ENCODE measurements at regions not wholly inside any gene's neighbourhood (a gene's known extent, or its start where the extent isn't known, plus 50 kb on each side); places are given as distances from the start of the nearest gene placed in this dataset.

GRCh38 chr12:84764001-84764400, 148.6 kb downstream of the SLC6A15 start:
- no peak for TF ChIP-seq SREBF2 (IDR thresholded peaks at IDR 0.05)
- no peak for TF ChIP-seq RCOR1 (IDR thresholded peaks at IDR 0.05; ENCODE audit: low read depth, low read length)
- TF ChIP-seq, protein P1, sequence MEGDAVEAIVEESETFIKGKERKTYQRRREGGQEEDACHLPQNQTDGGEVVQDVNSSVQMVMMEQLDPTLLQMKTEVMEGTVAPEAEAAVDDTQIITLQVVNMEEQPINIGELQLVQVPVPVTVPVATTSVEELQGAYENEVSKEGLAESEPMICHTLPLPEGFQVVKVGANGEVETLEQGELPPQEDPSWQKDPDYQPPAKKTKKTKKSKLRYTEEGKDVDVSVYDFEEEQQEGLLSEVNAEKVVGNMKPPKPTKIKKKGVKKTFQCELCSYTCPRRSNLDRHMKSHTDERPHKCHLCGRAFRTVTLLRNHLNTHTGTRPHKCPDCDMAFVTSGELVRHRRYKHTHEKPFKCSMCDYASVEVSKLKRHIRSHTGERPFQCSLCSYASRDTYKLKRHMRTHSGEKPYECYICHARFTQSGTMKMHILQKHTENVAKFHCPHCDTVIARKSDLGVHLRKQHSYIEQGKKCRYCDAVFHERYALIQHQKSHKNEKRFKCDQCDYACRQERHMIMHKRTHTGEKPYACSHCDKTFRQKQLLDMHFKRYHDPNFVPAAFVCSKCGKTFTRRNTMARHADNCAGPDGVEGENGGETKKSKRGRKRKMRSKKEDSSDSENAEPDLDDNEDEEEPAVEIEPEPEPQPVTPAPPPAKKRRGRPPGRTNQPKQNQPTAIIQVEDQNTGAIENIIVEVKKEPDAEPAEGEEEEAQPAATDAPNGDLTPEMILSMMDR (IDR thresholded peaks at IDR 0.05): no peak
- TF ChIP-seq POLR2A (IDR thresholded peaks at IDR 0.05; ENCODE audit: low read length): no peak
- TF ChIP-seq CHD2 (IDR thresholded peaks at IDR 0.05; ENCODE audit: low read length, partially characterized antibody): no peak
- TF ChIP-seq ESRRA (IDR thresholded peaks at IDR 0.05; ENCODE audit: borderline replicate concordance, low read length): no peak
- no peak for TF ChIP-seq MAZ (IDR thresholded peaks at IDR 0.05; ENCODE audit: borderline replicate concordance, low read depth, low read length)
- no peak for TF ChIP-seq REST (IDR thresholded peaks at IDR 0.05)

Data from A549 (cell line).